Sigmoid colon (tissue), 6 donors: ENCODE measurements at regions not wholly inside any gene's neighbourhood (a gene's known extent, or its start where the extent isn't known, plus 50 kb on each side); places are given as distances from the start of the nearest gene placed in this dataset.

ENCODE experiments used
- DNase-seq: peaks from one replicate; pipeline ENCODE4 v3.0.0-alpha.2; 2019
- H3K27ac ChIP-seq, 4 donors: fragments of 200-600 bp; sonication (generic); one replicate each; pipeline ENCODE4 v1.5.1; 2016 to 2019; ENCODE audit warnings: mild to moderate bottlenecking in 1 of 4
- H3K27me3 ChIP-seq, 3 donors: fragments of 200-600 bp; sonication (generic); one replicate each; pipeline ENCODE4 v1.5.1; 2019; ENCODE audit warnings: mild to moderate bottlenecking in 1 of 3
- H3K36me3 ChIP-seq, 4 donors: fragments of 200-600 bp; sonication (generic); one replicate each; pipeline ENCODE4 v1.5.1; 2016 to 2019
- H3K4me1 ChIP-seq, 4 donors: fragments of 200-600 bp; sonication (generic); one replicate each; pipeline ENCODE4 v1.5.1; 2017 to 2019
- H3K4me3 ChIP-seq, 4 donors: fragments of 200-600 bp; sonication (generic); one replicate each; pipeline ENCODE4 v1.5.1; 2017 to 2019; ENCODE audit warnings: mild to moderate bottlenecking in 2 of 4, moderate library complexity in 1 of 4
- H3K9me3 ChIP-seq, 4 donors: fragments of 200-600 bp in 3 of 4; sonication (generic) in 3 of 4; one replicate each; pipeline versions ENCODE4 v1.5.1 to v1.6.1; 2013 to 2019
- EP300 ChIP-seq, 4 donors: sonication (generic); formaldehyde crosslinking; IDR thresholded peaks; one replicate each; pipeline ENCODE4 v1.6.1; 2017; ENCODE audit warnings: antibody characterized with exemption in 4 of 4
- POLR2A ChIP-seq, 2 donors: fragments of 450-650 bp; IDR thresholded peaks; one replicate each; pipeline ENCODE4 v1.6.1; 2016; ENCODE audit warnings: antibody characterized with exemption in 2 of 2, mild to moderate bottlenecking in 2 of 2, moderate library complexity in 2 of 2
- POLR2AphosphoS5 ChIP-seq, 4 donors: sonication (generic); formaldehyde crosslinking; IDR thresholded peaks; one replicate each; pipeline ENCODE4 v1.6.1; 2017; ENCODE audit warnings: antibody characterized with exemption in 4 of 4
- WGBS, 2 donors: extraction: QIAGEN DNeasy Blood & Tissue Kit; methylation state at CpG; one replicate each; pipeline ENCODE4 v1.1.7; 2013; 5-methylcytosine and 5-hydroxymethylcytosine counted together
- intact Hi-C: fragments of 100-400 bp; cut with DNase I; formaldehyde crosslinking; loops from one replicate; pipeline ENCODE4 v1.15.1; 2023
- small RNA-seq, 3 donors: library from RNA; depleted of rRNA; stranded (forward); fragments of <200 nt; gene quantifications; one replicate each; pipeline ENCODE3, GENCODE V24; 2016
- TF ChIP-seq, protein P1 (sequence below), 4 experiments: fragments of 450-650 bp in 3 of 4; fragments of 200-600 bp in 1 of 4; IDR thresholded peaks; one replicate each; pipeline ENCODE4 v1.5.1; 2016 to 2019; ENCODE audit warnings: antibody characterized with exemption in 4 of 4, mild to moderate bottlenecking in 3 of 4, moderate library complexity in 2 of 4
- donor health status: healthy with polysubstance abuse.
- donor health status: healthy.

DNA sequence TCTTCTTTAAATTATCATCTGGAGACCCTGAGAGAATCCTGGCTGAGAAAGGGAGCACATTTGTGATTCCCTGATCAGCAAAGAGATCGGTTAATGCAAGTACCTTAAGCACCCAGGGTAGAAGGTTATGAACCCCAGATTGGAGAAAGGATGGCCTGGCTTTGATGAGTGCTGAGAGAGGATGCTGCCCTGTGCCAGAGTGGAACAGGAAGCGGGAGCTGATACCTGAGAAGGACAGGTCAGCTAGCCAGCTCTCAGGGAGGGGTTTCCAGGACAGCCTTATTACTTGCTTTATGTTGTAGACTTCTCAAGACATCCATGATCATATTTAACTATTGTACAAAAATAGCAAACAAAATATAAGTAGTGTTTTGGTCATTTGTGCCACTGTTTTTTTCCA lies 141.9 kb downstream of the GATB start:
- no peak for DNase-seq
- Histone ChIP-seq H3K4me1 (no peaks in the 10 kb centered on the region), H3K27me3 (no peaks in the 10 kb centered on the region), H3K36me3 (no peaks in the 10 kb centered on the region), H3K4me3 (no peak overlapping the region), H3K27ac (no peak overlapping the region), H3K9me3 (no peaks in the 10 kb centered on the region)
- intact Hi-C loops, result no loop called here
- no peak for TF ChIP-seq POLR2AphosphoS5 (IDR thresholded peaks at IDR 0.05)
- no peak for TF ChIP-seq POLR2A (IDR thresholded peaks at IDR 0.05)
- no peak for TF ChIP-seq EP300 (IDR thresholded peaks at IDR 0.05)
- TF ChIP-seq, protein P1, sequence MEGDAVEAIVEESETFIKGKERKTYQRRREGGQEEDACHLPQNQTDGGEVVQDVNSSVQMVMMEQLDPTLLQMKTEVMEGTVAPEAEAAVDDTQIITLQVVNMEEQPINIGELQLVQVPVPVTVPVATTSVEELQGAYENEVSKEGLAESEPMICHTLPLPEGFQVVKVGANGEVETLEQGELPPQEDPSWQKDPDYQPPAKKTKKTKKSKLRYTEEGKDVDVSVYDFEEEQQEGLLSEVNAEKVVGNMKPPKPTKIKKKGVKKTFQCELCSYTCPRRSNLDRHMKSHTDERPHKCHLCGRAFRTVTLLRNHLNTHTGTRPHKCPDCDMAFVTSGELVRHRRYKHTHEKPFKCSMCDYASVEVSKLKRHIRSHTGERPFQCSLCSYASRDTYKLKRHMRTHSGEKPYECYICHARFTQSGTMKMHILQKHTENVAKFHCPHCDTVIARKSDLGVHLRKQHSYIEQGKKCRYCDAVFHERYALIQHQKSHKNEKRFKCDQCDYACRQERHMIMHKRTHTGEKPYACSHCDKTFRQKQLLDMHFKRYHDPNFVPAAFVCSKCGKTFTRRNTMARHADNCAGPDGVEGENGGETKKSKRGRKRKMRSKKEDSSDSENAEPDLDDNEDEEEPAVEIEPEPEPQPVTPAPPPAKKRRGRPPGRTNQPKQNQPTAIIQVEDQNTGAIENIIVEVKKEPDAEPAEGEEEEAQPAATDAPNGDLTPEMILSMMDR (IDR thresholded peaks at IDR 0.05), result no peak
- WGBS, 2 donors, result 91 to 92% methylated on average over 2 of the region's 2 CpGs

DNA sequence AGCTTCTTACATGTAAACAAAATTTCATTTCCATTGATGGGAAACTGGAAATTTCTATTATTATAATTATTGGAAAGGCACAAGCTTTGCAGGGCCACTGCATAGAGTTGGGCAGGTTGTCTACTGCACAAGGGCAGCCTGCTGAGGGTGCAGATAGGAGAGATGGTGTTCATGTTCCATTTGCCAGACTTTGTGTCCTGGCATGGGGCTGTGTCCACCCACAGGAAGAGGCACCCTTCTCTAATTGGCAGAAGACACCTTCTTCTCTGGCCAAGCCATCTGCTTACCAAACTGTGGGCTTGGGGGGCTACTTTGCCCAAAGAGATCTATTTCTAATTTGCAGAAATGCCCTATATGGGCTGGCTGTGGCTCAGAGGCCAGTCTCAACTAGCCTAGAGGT lies 140.7 kb downstream of the GATB start:
- Histone ChIP-seq H3K27ac (no peak overlapping the region), H3K4me3 (no peak overlapping the region), H3K9me3 (no peaks in the 10 kb centered on the region), H3K27me3 (no peaks in the 10 kb centered on the region), H3K4me1 (no peaks in the 10 kb centered on the region), H3K36me3 (no peaks in the 10 kb centered on the region)
- TF ChIP-seq EP300 (IDR thresholded peaks at IDR 0.05), result no peak
- TF ChIP-seq, protein P1 (IDR thresholded peaks at IDR 0.05), result no peak
- TF ChIP-seq POLR2A (IDR thresholded peaks at IDR 0.05), result no peak
- TF ChIP-seq POLR2AphosphoS5 (IDR thresholded peaks at IDR 0.05), result no peak
- DNase-seq, result no peak
- intact Hi-C loops, result no loop called here

Small RNA genes lying in the stretch of these regions (small RNA-seq; reads per million reads assigned to genes)
- 0 reads per million in 3 donors for gene RN7SKP35
